ENCODE measurements at regions not wholly inside any gene's neighbourhood (a gene's known extent, or its start where the extent isn't known, plus 50 kb on each side); places are given as distances from the start of the nearest gene placed in this dataset.

DNA sequence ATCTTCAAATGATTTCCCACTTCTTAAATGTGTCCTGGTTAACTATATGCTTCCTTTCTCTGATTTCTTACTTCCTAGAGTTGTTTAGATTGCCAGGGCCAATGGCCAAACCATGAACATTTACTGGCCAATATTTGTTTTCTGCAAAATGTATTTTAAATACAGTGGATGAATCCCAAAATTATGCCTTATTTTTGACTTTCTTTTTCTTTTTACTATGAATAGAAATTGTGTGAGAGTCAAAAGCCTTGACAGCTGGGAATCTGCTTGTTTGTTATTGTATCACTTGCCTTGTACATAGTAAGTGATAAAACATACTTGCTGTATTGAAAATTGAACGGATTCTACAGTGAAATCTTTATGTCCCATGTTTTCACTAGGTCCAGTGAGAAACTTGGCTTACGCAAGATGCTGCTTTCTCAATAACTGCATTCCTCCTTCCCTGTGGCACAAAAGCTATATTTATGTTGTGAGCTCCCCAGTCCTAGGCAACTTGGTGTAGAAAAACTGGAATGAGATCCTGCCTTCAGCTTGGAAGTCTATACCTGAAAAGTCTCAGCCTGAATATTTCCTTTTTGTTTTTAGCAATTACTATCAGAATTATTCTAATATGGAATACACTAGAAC lies 295.2 kb downstream of the EPHA7 start:
- Histone ChIP-seq H3K4me1 (no peaks in the 10 kb centered on the region), H3K27ac (no peak overlapping the region), H3K27me3 (no peaks in the 10 kb centered on the region), H3K36me3 (no peaks in the 10 kb centered on the region), H3K4me3 (no peak overlapping the region), H3K9me3 (no peaks in the 10 kb centered on the region)
- FAIRE-seq: no peak
- 64 to 67% methylated on average over 2 of the region's 2 CpGs for WGBS, 2 donors
- DNase-seq: no peak
- ATAC-seq: no peak
- no peak for TF ChIP-seq CTCF (IDR thresholded peaks at IDR 0.05)
- intact Hi-C loops (cut with DNase I): no loop called here

GRCh38 chr6:93123585-93123984 lies 295.8 kb downstream of the EPHA7 start:
- WGBS, 2 donors: 79 to 82% methylated on average over 2 of the region's 2 CpGs
- ATAC-seq: no peak

DNA sequence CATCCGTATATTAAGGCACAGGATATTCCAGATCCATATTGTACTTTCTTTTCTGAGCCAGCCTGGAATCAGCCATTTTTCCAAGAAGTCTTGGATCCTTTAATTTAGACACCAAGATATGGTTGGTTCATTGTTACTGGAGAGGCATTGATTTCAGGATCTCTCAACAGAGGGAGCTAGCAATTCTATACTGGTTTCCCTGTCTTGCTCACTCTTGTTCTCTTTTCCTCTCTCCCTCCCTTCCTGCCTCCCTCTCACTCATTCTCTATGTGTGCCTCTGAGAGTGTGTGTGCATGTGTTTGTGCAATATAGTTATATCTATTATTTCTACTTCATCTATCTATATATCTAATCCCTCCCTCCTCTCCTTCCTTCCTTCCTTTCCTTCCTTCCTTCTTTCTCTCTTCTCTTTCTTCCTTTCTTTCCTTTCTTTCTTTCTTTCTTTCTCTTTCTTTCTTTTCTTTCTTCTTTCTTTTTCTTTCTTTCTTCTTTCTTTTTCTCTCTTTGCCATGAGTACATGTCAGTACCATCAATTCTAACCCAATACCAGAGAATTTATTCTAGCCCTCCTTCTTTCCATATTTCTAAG lies 299.1 kb downstream of the EPHA7 start:
- Histone ChIP-seq H3K27me3 (no peaks in the 10 kb centered on the region), H3K4me3 (no peak overlapping the region), H3K27ac (no peak overlapping the region), H3K36me3 (no peaks in the 10 kb centered on the region), H3K4me1 (no peaks in the 10 kb centered on the region), H3K9me3 (no peaks in the 10 kb centered on the region)
- intact Hi-C loops (cut with DNase I): no loop called here
- no peak for TF ChIP-seq CTCF (IDR thresholded peaks at IDR 0.05)
- 72 to 74% methylated on average over 1 of the region's 1 CpG for WGBS, 2 donors
- ATAC-seq (no peak), FAIRE-seq (no peak), DNase-seq (no peak)

More at GRCh38 chr6:93123585-93123984, 295.8 kb downstream of the EPHA7 start:
- intact Hi-C loops (cut with DNase I): no loop called here
- Histone ChIP-seq H3K36me3 (no peaks in the 10 kb centered on the region), H3K27me3 (no peaks in the 10 kb centered on the region), H3K27ac (no peak overlapping the region), H3K4me3 (no peak overlapping the region), H3K4me1 (no peaks in the 10 kb centered on the region), H3K9me3 (no peaks in the 10 kb centered on the region)
- no peak for FAIRE-seq
- TF ChIP-seq CTCF (IDR thresholded peaks at IDR 0.05): no peak
- DNase-seq: no peak

DNA sequence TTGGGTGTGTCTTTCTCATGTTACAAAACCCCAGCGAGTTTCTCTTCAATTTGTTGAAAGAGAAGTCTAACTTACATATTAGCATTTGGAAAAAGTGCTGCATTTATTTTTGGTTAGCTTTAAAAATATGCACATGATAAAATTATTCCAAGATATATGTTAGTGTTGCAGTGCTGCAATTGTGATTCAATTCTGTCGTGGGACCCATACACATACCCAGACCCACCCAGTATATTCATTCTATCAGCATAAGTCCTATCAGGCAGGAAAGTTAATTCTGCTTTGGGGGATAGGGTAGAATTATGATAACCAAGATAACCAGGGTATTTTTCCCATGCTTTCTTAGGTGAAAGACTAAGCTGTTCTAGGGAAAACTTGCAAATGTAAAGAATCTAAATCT lies 313.5 kb downstream of the EPHA7 start:
- 72 to 77% methylated on average over 2 of the region's 2 CpGs for WGBS, 2 donors

More for the DNA sequence above, 313.5 kb downstream of the EPHA7 start:
- ATAC-seq: no peak
- TF ChIP-seq CTCF (IDR thresholded peaks at IDR 0.05): no peak
- Histone ChIP-seq H3K4me3 (no peak overlapping the region), H3K36me3 (no peaks in the 10 kb centered on the region), H3K27me3 (no peaks in the 10 kb centered on the region), H3K27ac (no peak overlapping the region), H3K9me3 (no peaks in the 10 kb centered on the region), H3K4me1 (no peaks in the 10 kb centered on the region)
- no peak for FAIRE-seq
- DNase-seq: no peak
- intact Hi-C loops (cut with DNase I): no loop called here
